Liver (tissue), 2 donors: ENCODE measurements at regions not wholly inside any gene's neighbourhood (a gene's known extent, or its start where the extent isn't known, plus 50 kb on each side); places are given as distances from the start of the nearest gene placed in this dataset.

ENCODE experiments used
- CTCF ChIP-seq: fragments of 150-350 bp; IDR thresholded peaks from 2 replicates; pipeline ENCODE4 v1.5.1; 2017; ENCODE audit warnings: improper control_type of control experiment, low read depth, low read length; ENCODE audit not compliant: missing input control
- ZBTB33 ChIP-seq: IDR thresholded peaks from 2 replicates; pipeline ENCODE4 v1.6.1; 2016; ENCODE audit warnings: antibody characterized with exemption
- donor health status: healthy.

GRCh38 chr5:34586117-34586885 is 69.8 kb upstream of the RAI14 start:
- TF ChIP-seq ZBTB33 (no peak), CTCF (no peak)
